GM21447 (cell line): ENCODE measurements at regions not wholly inside any gene's neighbourhood (a gene's known extent, or its start where the extent isn't known, plus 50 kb on each side); places are given as distances from the start of the nearest gene placed in this dataset.
"Not testable (repeated sequence)": the region's sequence is repeated elsewhere in the genome, so short reads cannot be mapped to it uniquely, and the experiment has no call there.

Experiments used
- ATAC-seq: cut with Tn5 transposase; IDR thresholded peaks from one replicate; pipeline ENCODE4 v1.9.1; 2021; ENCODE audit not compliant: unreplicated experiment

GRCh38 chr9:29039258-29039657 lies 1466.0 kb upstream of the C9orf72 start:
- no peak for ATAC-seq

GRCh38 chr9:29043072-29043471 lies 1469.8 kb upstream of the C9orf72 start:
- no peak for ATAC-seq

GRCh38 chr9:29044959-29045358 lies 1471.7 kb upstream of the C9orf72 start:
- ATAC-seq = no peak

GRCh38 chr9:29060041-29060440 lies 1486.8 kb upstream of the C9orf72 start:
- no peak for ATAC-seq

GRCh38 chr9:29062446-29062845 lies 1489.2 kb upstream of the C9orf72 start:
- no peak for ATAC-seq

- no peak for ATAC-seq
These were observed 1489.8 kb upstream of the C9orf72 start for GRCh38 chr9:29063031-29063430.

- no peak for ATAC-seq
These were observed 1492.9 kb upstream of the C9orf72 start for GRCh38 chr9:29066141-29066640.

- ATAC-seq = no peak
These were observed 1495.2 kb upstream of the C9orf72 start for GRCh38 chr9:29068461-29068860.

- no peak for ATAC-seq
These were observed 1496.1 kb upstream of the C9orf72 start for GRCh38 chr9:29069376-29069775.

- ATAC-seq = no peak
These were observed 1504.9 kb upstream of the C9orf72 start for GRCh38 chr9:29078063-29078666.

- no peak for ATAC-seq
These were observed 1527.5 kb upstream of the C9orf72 start for GRCh38 chr9:29100762-29101161.

GRCh38 chr9:29104166-29104565 lies 1530.9 kb upstream of the C9orf72 start:
- ATAC-seq = not testable (repeated sequence)

- no peak for ATAC-seq
These were observed 1545.3 kb upstream of the C9orf72 start for GRCh38 chr9:29118555-29118954.

- ATAC-seq = no peak
These were observed 1553.5 kb upstream of the C9orf72 start for GRCh38 chr9:29126783-29127182.

GRCh38 chr9:29129763-29130162 lies 1556.5 kb upstream of the C9orf72 start:
- no peak for ATAC-seq

- no peak for ATAC-seq
These were observed 1571.2 kb upstream of the C9orf72 start for GRCh38 chr9:29144476-29144875.

GRCh38 chr9:29150606-29151005 lies 1577.3 kb upstream of the C9orf72 start:
- ATAC-seq = no peak

GRCh38 chr9:29160763-29161353 lies 1587.6 kb upstream of the C9orf72 start:
- no peak for ATAC-seq

- ATAC-seq = no peak
These were observed 1600.9 kb upstream of the C9orf72 start for GRCh38 chr9:29174136-29174535.

GRCh38 chr9:29176231-29176630 lies 1603.0 kb upstream of the C9orf72 start:
- no peak for ATAC-seq

- no peak for ATAC-seq
These were observed 1603.5 kb upstream of the C9orf72 start for GRCh38 chr9:29176786-29177185.

GRCh38 chr9:29183971-29184370 lies 1610.7 kb upstream of the C9orf72 start:
- ATAC-seq = no peak

GRCh38 chr9:29188771-29189170 lies 1615.5 kb upstream of the C9orf72 start:
- not testable (repeated sequence) for ATAC-seq
